Activated CD8-positive, alpha-beta T cell treated with anti-CD3 and anti-CD28 coated beads for 36 hours (primary cell): ENCODE measurements at regions not wholly inside any gene's neighbourhood (a gene's known extent, or its start where the extent isn't known, plus 50 kb on each side); places are given as distances from the start of the nearest gene placed in this dataset.

Source experiments
- ATAC-seq: fragments of 200-7000 bp; cut with Tn5 transposase; one replicate; pipeline ENCODE4 v1.10.0; 2021; ENCODE audit warnings: mild to moderate bottlenecking, moderate library complexity
- CTCF ChIA-PET: fragments of 350-600 bp; sonication (Branson Sonifier 250); formaldehyde crosslinking; loops from one replicate; lab custom pipeline; 2021; ENCODE audit warnings: antibody characterized with exemption; lab: Charles Lee
- POLR2A ChIA-PET: fragments of 350-600 bp; sonication (Branson Sonifier 250); formaldehyde crosslinking; loops from one replicate; lab custom pipeline; 2021; ENCODE audit warnings: antibody characterized with exemption; lab: Charles Lee
- DNase-seq: peaks from one replicate; pipeline ENCODE4 v3.0.0-alpha.2; 2020
- H3K27ac Mint-ChIP-seq: one replicate; pipeline ENCODE4 v1.8.0; 2021; ENCODE audit warnings: mild to moderate bottlenecking, mixed read lengths
- H3K27me3 Mint-ChIP-seq: one replicate; pipeline ENCODE4 v1.8.0; 2021; ENCODE audit warnings: mixed read lengths
- H3K36me3 Mint-ChIP-seq: one replicate; pipeline ENCODE4 v1.8.0; 2021; ENCODE audit warnings: low read depth, mixed read lengths
- H3K4me1 Mint-ChIP-seq: one replicate; pipeline ENCODE4 v1.8.0; 2021; ENCODE audit warnings: low read depth, mixed read lengths
- H3K4me3 Mint-ChIP-seq: one replicate; pipeline ENCODE4 v1.8.0; 2021; ENCODE audit warnings: mild to moderate bottlenecking, moderate library complexity, mixed read lengths
- H3K9me3 Mint-ChIP-seq: one replicate; pipeline ENCODE4 v1.8.0; 2021; ENCODE audit warnings: mixed read lengths
- CTCF ChIP-seq: fragments of 200-600 bp; IDR thresholded peaks from one replicate; pipeline ENCODE4 v1.8.0; 2022; ENCODE audit warnings: antibody characterized with exemption, mild to moderate bottlenecking
- intact Hi-C: fragments of 100-400 bp; cut with micrococcal nuclease; formaldehyde crosslinking; loops from one replicate; pipeline ENCODE4 v1.10.0; 2022

GRCh38 chr15:81619002-81619401, 245.0 kb upstream of the TMC3 start:
- Mint-ChIP-seq H3K9me3 (no peaks in the 10 kb centered on the region), H3K4me1 (no peaks in the 10 kb centered on the region), H3K27me3 (no peaks in the 10 kb centered on the region), H3K36me3 (no peaks in the 10 kb centered on the region), H3K4me3 (no peak overlapping the region), H3K27ac (no peak overlapping the region)
- CTCF ChIA-PET: no interaction called here
- POLR2A ChIA-PET: interaction anchor here (0.5 kb wide), 1 partner anchor 109 kb away, joined by 3 read pairs; no protein-coding TSS in a partner anchor
- DNase-seq (no peak), ATAC-seq (no peak)
- intact Hi-C loops: no loop called here
- no peak for TF ChIP-seq CTCF

- ChIA-PET CTCF (no interaction called here), POLR2A (no interaction called here)
- Mint-ChIP-seq H3K27me3 (peaks cover 5% of the 10 kb centered on the region), H3K36me3 (no peaks in the 10 kb centered on the region), H3K4me3 (no peak overlapping the region), H3K27ac (no peak overlapping the region), H3K4me1 (no peaks in the 10 kb centered on the region), H3K9me3 (no peaks in the 10 kb centered on the region)
- DNase-seq (no peak), ATAC-seq (no peak)
- intact Hi-C loops: no loop called here
- TF ChIP-seq CTCF: no peak
Measured at GRCh38 chr15:81612631-81613030, 238.6 kb upstream of the TMC3 start.

GRCh38 chr15:81611679-81612078, 237.7 kb upstream of the TMC3 start:
- CTCF ChIA-PET: no interaction called here

GRCh38 chr15:81608309-81608829, 234.4 kb upstream of the TMC3 start:
- DNase-seq: no peak
- intact Hi-C loops: no loop called here
- H3K4me3 Mint-ChIP-seq: no peak overlapping the region
- H3K27me3 Mint-ChIP-seq: peaks cover 7% of the 10 kb centered on the region
- ChIA-PET POLR2A (no interaction called here), CTCF (no interaction called here)
- ATAC-seq: no peak
- TF ChIP-seq CTCF: no peak
- H3K9me3 Mint-ChIP-seq: no peaks in the 10 kb centered on the region
- no peak overlapping the region for H3K27ac Mint-ChIP-seq
- H3K36me3 Mint-ChIP-seq: no peaks in the 10 kb centered on the region
- H3K4me1 Mint-ChIP-seq: no peaks in the 10 kb centered on the region

More at GRCh38 chr15:81611679-81612078, 237.7 kb upstream of the TMC3 start:
- Mint-ChIP-seq H3K36me3 (no peaks in the 10 kb centered on the region), H3K4me3 (no peak overlapping the region), H3K4me1 (no peaks in the 10 kb centered on the region), H3K27me3 (peaks cover 5% of the 10 kb centered on the region), H3K27ac (no peak overlapping the region), H3K9me3 (no peaks in the 10 kb centered on the region)
- ATAC-seq (no peak), DNase-seq (no peak)
- POLR2A ChIA-PET: no interaction called here
- TF ChIP-seq CTCF: no peak
- intact Hi-C loops: no loop called here

GRCh38 chr15:81604713-81605112, 230.7 kb upstream of the TMC3 start:
- intact Hi-C loops: no loop called here
- TF ChIP-seq CTCF: no peak
- H3K4me1 Mint-ChIP-seq: no peaks in the 10 kb centered on the region

More at GRCh38 chr15:81604713-81605112, 230.7 kb upstream of the TMC3 start:
- H3K9me3 Mint-ChIP-seq: peaks cover 12% of the 10 kb centered on the region
- ATAC-seq (no peak), DNase-seq (no peak)
- ChIA-PET CTCF (no interaction called here), POLR2A (no interaction called here)
- H3K4me3 Mint-ChIP-seq: no peak overlapping the region
- H3K36me3 Mint-ChIP-seq: no peaks in the 10 kb centered on the region
- H3K27me3 Mint-ChIP-seq: peaks cover 4% of the 10 kb centered on the region
- no peak overlapping the region for H3K27ac Mint-ChIP-seq
